Gastroesophageal sphincter (tissue), 3 donors: ENCODE measurements at regions not wholly inside any gene's neighbourhood (a gene's known extent, or its start where the extent isn't known, plus 50 kb on each side); places are given as distances from the start of the nearest gene placed in this dataset.

Source experiments
- EP300 ChIP-seq: sonication (generic); formaldehyde crosslinking; IDR thresholded peaks from one replicate; pipeline ENCODE4 v1.6.1; 2017; ENCODE audit warnings: antibody characterized with exemption, mild to moderate bottlenecking
- POLR2A ChIP-seq, 2 donors: fragments of 450-650 bp; IDR thresholded peaks; one replicate each; pipeline ENCODE4 v1.6.1; 2017; ENCODE audit warnings: antibody characterized with exemption in 2 of 2, mild to moderate bottlenecking in 2 of 2, moderate library complexity in 1 of 2
- POLR2AphosphoS5 ChIP-seq: sonication (generic); formaldehyde crosslinking; IDR thresholded peaks from one replicate; pipeline ENCODE4 v1.6.1; 2017; ENCODE audit warnings: antibody characterized with exemption
- TF ChIP-seq, protein P1 (sequence below), 4 experiments: fragments of 200-600 bp in 2 of 4; fragments of 450-650 bp in 2 of 4; sonication (generic) in 1 of 4; IDR thresholded peaks; one replicate each; pipeline ENCODE4 v1.5.1; 2017 to 2019; ENCODE audit warnings: antibody characterized with exemption in 4 of 4, mild to moderate bottlenecking in 2 of 4, moderate library complexity in 2 of 4

DNA sequence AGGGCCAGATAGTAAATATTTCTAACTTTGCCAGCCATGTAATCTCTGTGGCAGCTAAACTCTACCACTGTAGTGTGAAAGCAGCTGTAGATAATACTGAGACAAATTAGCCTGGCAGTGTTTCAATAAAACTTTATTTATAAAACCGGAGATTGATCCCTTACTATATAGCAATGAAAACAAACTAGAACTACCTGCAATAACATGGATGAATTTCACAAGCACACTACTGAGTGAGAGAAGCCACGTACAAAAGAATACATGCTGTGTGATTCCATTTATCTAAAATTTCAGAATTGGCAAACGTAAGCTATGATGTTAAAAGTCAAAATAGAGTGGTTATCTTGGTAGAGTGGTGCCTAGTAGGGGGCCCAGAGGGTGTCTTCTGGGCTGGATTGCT is 198.7 kb upstream of the SGK1 start:
- TF ChIP-seq POLR2AphosphoS5 (no peak), POLR2A (IDR thresholded peaks at IDR 0.05) (no peak), EP300 (no peak)
- TF ChIP-seq, protein P1, sequence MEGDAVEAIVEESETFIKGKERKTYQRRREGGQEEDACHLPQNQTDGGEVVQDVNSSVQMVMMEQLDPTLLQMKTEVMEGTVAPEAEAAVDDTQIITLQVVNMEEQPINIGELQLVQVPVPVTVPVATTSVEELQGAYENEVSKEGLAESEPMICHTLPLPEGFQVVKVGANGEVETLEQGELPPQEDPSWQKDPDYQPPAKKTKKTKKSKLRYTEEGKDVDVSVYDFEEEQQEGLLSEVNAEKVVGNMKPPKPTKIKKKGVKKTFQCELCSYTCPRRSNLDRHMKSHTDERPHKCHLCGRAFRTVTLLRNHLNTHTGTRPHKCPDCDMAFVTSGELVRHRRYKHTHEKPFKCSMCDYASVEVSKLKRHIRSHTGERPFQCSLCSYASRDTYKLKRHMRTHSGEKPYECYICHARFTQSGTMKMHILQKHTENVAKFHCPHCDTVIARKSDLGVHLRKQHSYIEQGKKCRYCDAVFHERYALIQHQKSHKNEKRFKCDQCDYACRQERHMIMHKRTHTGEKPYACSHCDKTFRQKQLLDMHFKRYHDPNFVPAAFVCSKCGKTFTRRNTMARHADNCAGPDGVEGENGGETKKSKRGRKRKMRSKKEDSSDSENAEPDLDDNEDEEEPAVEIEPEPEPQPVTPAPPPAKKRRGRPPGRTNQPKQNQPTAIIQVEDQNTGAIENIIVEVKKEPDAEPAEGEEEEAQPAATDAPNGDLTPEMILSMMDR (IDR thresholded peaks at IDR 0.05): no peak
